Hepatocyte (in vitro differentiated cells): ENCODE measurements at regions not wholly inside any gene's neighbourhood (a gene's known extent, or its start where the extent isn't known, plus 50 kb on each side); places are given as distances from the start of the nearest gene placed in this dataset.

ENCODE experiments used
- EZH2 ChIP-seq: fragments of 200-600 bp; sonication (generic); IDR thresholded peaks from 2 replicates; pipeline ENCODE4 v1.6.1; 2016; ENCODE audit warnings: antibody characterized with exemption, mild to moderate bottlenecking, borderline replicate concordance
- TF ChIP-seq, protein P1 (sequence below): fragments of 200-600 bp; sonication (generic); IDR thresholded peaks from 2 replicates; pipeline ENCODE4 v1.5.1; 2016; ENCODE audit warnings: antibody characterized with exemption, mild to moderate bottlenecking; ENCODE audit not compliant: poor library complexity

GRCh38 chr4:126843492-126844067, 789.2 kb upstream of the INTU start:
- TF ChIP-seq, protein P1, sequence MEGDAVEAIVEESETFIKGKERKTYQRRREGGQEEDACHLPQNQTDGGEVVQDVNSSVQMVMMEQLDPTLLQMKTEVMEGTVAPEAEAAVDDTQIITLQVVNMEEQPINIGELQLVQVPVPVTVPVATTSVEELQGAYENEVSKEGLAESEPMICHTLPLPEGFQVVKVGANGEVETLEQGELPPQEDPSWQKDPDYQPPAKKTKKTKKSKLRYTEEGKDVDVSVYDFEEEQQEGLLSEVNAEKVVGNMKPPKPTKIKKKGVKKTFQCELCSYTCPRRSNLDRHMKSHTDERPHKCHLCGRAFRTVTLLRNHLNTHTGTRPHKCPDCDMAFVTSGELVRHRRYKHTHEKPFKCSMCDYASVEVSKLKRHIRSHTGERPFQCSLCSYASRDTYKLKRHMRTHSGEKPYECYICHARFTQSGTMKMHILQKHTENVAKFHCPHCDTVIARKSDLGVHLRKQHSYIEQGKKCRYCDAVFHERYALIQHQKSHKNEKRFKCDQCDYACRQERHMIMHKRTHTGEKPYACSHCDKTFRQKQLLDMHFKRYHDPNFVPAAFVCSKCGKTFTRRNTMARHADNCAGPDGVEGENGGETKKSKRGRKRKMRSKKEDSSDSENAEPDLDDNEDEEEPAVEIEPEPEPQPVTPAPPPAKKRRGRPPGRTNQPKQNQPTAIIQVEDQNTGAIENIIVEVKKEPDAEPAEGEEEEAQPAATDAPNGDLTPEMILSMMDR: no peak
- no peak for TF ChIP-seq EZH2
